ENCODE measurements at regions not wholly inside any gene's neighbourhood (a gene's known extent, or its start where the extent isn't known, plus 50 kb on each side); places are given as distances from the start of the nearest gene placed in this dataset.
"Not testable (repeated sequence)": the region's sequence is repeated elsewhere in the genome, so short reads cannot be mapped to it uniquely, and the experiment has no call there.

- Histone ChIP-seq H3K27me3 (no peaks in the 10 kb centered on the region), H3K9me3 (replicated peaks in 1 of 3) (no peaks in the 10 kb centered on the region), H3K4me3 (no peak overlapping the region), H3K4me1 (replicated peaks in 1 of 2) (no peaks in the 10 kb centered on the region), H3K36me3 (replicated peaks in 1 of 2) (no peaks in the 10 kb centered on the region), H3K27ac (no peak overlapping the region)
- TF ChIP-seq CTCF (IDR thresholded peaks at IDR 0.05) (no peak), POLR2A (IDR thresholded peaks at IDR 0.05) (no peak)
- no peak for DNase-seq
- 55 to 68% (median 65%) methylated on average over 2 of the region's 2 CpGs for WGBS, 4 donors
- intact Hi-C loops (cut with DNase I): no loop called here
Observed at GRCh38 chr2:220374282-220374681, 746.9 kb downstream of the SLC4A3 start.

- intact Hi-C loops (cut with DNase I): no loop called here
- H3K4me3 ChIP-seq: no peak overlapping the region
- DNase-seq: no peak
- WGBS, 4 donors: 44 to 48% (median 47%) methylated on average over 2 of the region's 2 CpGs
- no peak overlapping the region for H3K27ac ChIP-seq
- TF ChIP-seq POLR2A (IDR thresholded peaks at IDR 0.05) (no peak), CTCF (IDR thresholded peaks at IDR 0.05) (no peak)
- no peaks in the 10 kb centered on the region for H3K27me3 ChIP-seq
- H3K36me3 ChIP-seq (replicated peaks in 1 of 2): no peaks in the 10 kb centered on the region
- H3K4me1 ChIP-seq (replicated peaks in 1 of 2): no peaks in the 10 kb centered on the region
- H3K9me3 ChIP-seq (replicated peaks in 1 of 3): no peaks in the 10 kb centered on the region
Observed at GRCh38 chr2:220377482-220378155, 750.2 kb downstream of the SLC4A3 start.

- DNase-seq; H3K4me1 ChIP-seq (replicated peaks in 1 of 2); intact Hi-C loops (cut with DNase I); H3K27me3 ChIP-seq; H3K36me3 ChIP-seq (replicated peaks in 1 of 2); H3K9me3 ChIP-seq (replicated peaks in 1 of 3); H3K4me3 ChIP-seq; H3K27ac ChIP-seq: not testable (repeated sequence)
- WGBS, 4 donors: 50 to 100% (median 84%) methylated on average over 1 to 8 of the region's 8 CpGs
Observed at GRCh38 chr2:220387758-220388157, 760.3 kb downstream of the SLC4A3 start.

GRCh38 chr2:220393711-220394110 lies 766.3 kb downstream of the SLC4A3 start:
- Histone ChIP-seq H3K27me3 (no peaks in the 10 kb centered on the region), H3K9me3 (replicated peaks in 1 of 3) (no peaks in the 10 kb centered on the region), H3K27ac (no peak overlapping the region), H3K4me1 (replicated peaks in 1 of 2) (no peaks in the 10 kb centered on the region), H3K36me3 (replicated peaks in 1 of 2) (no peaks in the 10 kb centered on the region), H3K4me3 (no peak overlapping the region)
- no peak for TF ChIP-seq CTCF (IDR thresholded peaks at IDR 0.05)
- no peak for TF ChIP-seq POLR2A (IDR thresholded peaks at IDR 0.05)
- intact Hi-C loops (cut with DNase I): no loop called here
- WGBS, 4 donors: 60 to 67% (median 64%) methylated on average over 2 of the region's 2 CpGs
- DNase-seq: no peak

- Histone ChIP-seq H3K36me3 (replicated peaks in 1 of 2) (no peaks in the 10 kb centered on the region), H3K4me1 (replicated peaks in 1 of 2) (no peaks in the 10 kb centered on the region), H3K27ac (no peak overlapping the region), H3K4me3 (no peak overlapping the region), H3K9me3 (replicated peaks in 1 of 3) (no peaks in the 10 kb centered on the region), H3K27me3 (no peaks in the 10 kb centered on the region)
- TF ChIP-seq POLR2A (IDR thresholded peaks at IDR 0.05): no peak
- no peak for TF ChIP-seq CTCF (IDR thresholded peaks at IDR 0.05)
- intact Hi-C loops (cut with DNase I): no loop called here
- peak in 6 of 7 donors; percentile 12 to 55 (median 25) for DNase-seq
Observed at GRCh38 chr2:220394433-220394832, 767.0 kb downstream of the SLC4A3 start.
